ENCODE measurements at regions not wholly inside any gene's neighbourhood (a gene's known extent, or its start where the extent isn't known, plus 50 kb on each side); places are given as distances from the start of the nearest gene placed in this dataset.

GRCh38 chr13:30844548-30845296 lies 61.3 kb upstream of the MEDAG start:
- Histone ChIP-seq H3K9me3 (ENCODE audit: control insufficient read depth in 3 of 3, low read length in 3 of 3) (peaks cover 0 to 4% (median 0%) of the 10 kb centered on the region in 3 donors), H3K27me3 (ENCODE audit: control insufficient read depth in 3 of 3, insufficient read depth in 3 of 3, low read length in 3 of 3) (no peaks in the 10 kb centered on the region), H3K4me3 (ENCODE audit: low read length in 3 of 3) (no peak overlapping the region), H3K9ac (ENCODE audit: low read depth in 1 of 3, low read length in 3 of 3) (no peak overlapping the region), H3K4me1 (ENCODE audit: control insufficient read depth in 3 of 3, insufficient read depth in 3 of 3, low read length in 3 of 3) (peaks cover 0 to 5% (median 4%) of the 10 kb centered on the region in 3 donors), H3K27ac (ENCODE audit: low read depth, low read length) (no peak overlapping the region), H3K36me3 (ENCODE audit: control insufficient read depth in 3 of 3, insufficient read depth in 3 of 3, low read length in 3 of 3) (no peaks in the 10 kb centered on the region)

- no peak overlapping the region for H3K9ac ChIP-seq (ENCODE audit: low read depth in 1 of 3, low read length in 3 of 3)
- H3K4me1 ChIP-seq (ENCODE audit: control insufficient read depth in 3 of 3, insufficient read depth in 3 of 3, low read length in 3 of 3) = peaks cover 0 to 5% (median 4%) of the 10 kb centered on the region in 3 donors
- peaks cover 0 to 4% (median 0%) of the 10 kb centered on the region in 3 donors for H3K9me3 ChIP-seq (ENCODE audit: control insufficient read depth in 3 of 3, low read length in 3 of 3)
- no peak overlapping the region for H3K27ac ChIP-seq (ENCODE audit: low read depth, low read length)
- no peaks in the 10 kb centered on the region for H3K36me3 ChIP-seq (ENCODE audit: control insufficient read depth in 3 of 3, insufficient read depth in 3 of 3, low read length in 3 of 3)
- no peak overlapping the region for H3K4me3 ChIP-seq (ENCODE audit: low read length in 3 of 3)
- no peaks in the 10 kb centered on the region for H3K27me3 ChIP-seq (ENCODE audit: control insufficient read depth in 3 of 3, insufficient read depth in 3 of 3, low read length in 3 of 3)
These were observed 60.5 kb upstream of the MEDAG start for GRCh38 chr13:30845297-30846214.

- no peak overlapping the region for H3K9ac ChIP-seq (ENCODE audit: low read depth in 1 of 3, low read length in 3 of 3)
- no peak overlapping the region for H3K4me3 ChIP-seq (ENCODE audit: low read length in 3 of 3)
- H3K27me3 ChIP-seq (ENCODE audit: control insufficient read depth in 3 of 3, insufficient read depth in 3 of 3, low read length in 3 of 3) = no peaks in the 10 kb centered on the region
- H3K27ac ChIP-seq (ENCODE audit: low read depth, low read length) = no peak overlapping the region
- peaks cover 0 to 5% (median 4%) of the 10 kb centered on the region in 3 donors for H3K4me1 ChIP-seq (ENCODE audit: control insufficient read depth in 3 of 3, insufficient read depth in 3 of 3, low read length in 3 of 3)
- H3K36me3 ChIP-seq (ENCODE audit: control insufficient read depth in 3 of 3, insufficient read depth in 3 of 3, low read length in 3 of 3) = no peaks in the 10 kb centered on the region
- peaks cover 0 to 4% (median 0%) of the 10 kb centered on the region in 3 donors for H3K9me3 ChIP-seq (ENCODE audit: control insufficient read depth in 3 of 3, low read length in 3 of 3)
These were observed 59.8 kb upstream of the MEDAG start for GRCh38 chr13:30846311-30846710.

- H3K27ac ChIP-seq (ENCODE audit: low read depth, low read length) = no peak overlapping the region
- no peaks in the 10 kb centered on the region for H3K27me3 ChIP-seq (ENCODE audit: control insufficient read depth in 3 of 3, insufficient read depth in 3 of 3, low read length in 3 of 3)
- no peak overlapping the region for H3K9ac ChIP-seq (ENCODE audit: low read depth in 1 of 3, low read length in 3 of 3)
- no peak overlapping the region for H3K4me3 ChIP-seq (ENCODE audit: low read length in 3 of 3)
- H3K4me1 ChIP-seq (ENCODE audit: control insufficient read depth in 3 of 3, insufficient read depth in 3 of 3, low read length in 3 of 3) = peaks cover 0 to 5% (median 4%) of the 10 kb centered on the region in 3 donors
- peaks cover 0 to 4% (median 0%) of the 10 kb centered on the region in 3 donors for H3K9me3 ChIP-seq (ENCODE audit: control insufficient read depth in 3 of 3, low read length in 3 of 3)
- no peaks in the 10 kb centered on the region for H3K36me3 ChIP-seq (ENCODE audit: control insufficient read depth in 3 of 3, insufficient read depth in 3 of 3, low read length in 3 of 3)
These were observed 59.2 kb upstream of the MEDAG start for GRCh38 chr13:30846866-30847265.

- H3K4me3 ChIP-seq (ENCODE audit: low read length in 3 of 3) = peak overlapping the region in 1 of 3 donors; percentile 22
- H3K4me1 ChIP-seq (ENCODE audit: control insufficient read depth in 3 of 3, insufficient read depth in 3 of 3, low read length in 3 of 3) = peaks cover 0 to 5% (median 4%) of the 10 kb centered on the region in 3 donors
- peak overlapping the region; percentile 67 for H3K27ac ChIP-seq (ENCODE audit: low read depth, low read length)
- H3K27me3 ChIP-seq (ENCODE audit: control insufficient read depth in 3 of 3, insufficient read depth in 3 of 3, low read length in 3 of 3) = no peaks in the 10 kb centered on the region
- H3K36me3 ChIP-seq (ENCODE audit: control insufficient read depth in 3 of 3, insufficient read depth in 3 of 3, low read length in 3 of 3) = no peaks in the 10 kb centered on the region
- peaks cover 0 to 4% (median 0%) of the 10 kb centered on the region in 3 donors for H3K9me3 ChIP-seq (ENCODE audit: control insufficient read depth in 3 of 3, low read length in 3 of 3)
- no peak overlapping the region for H3K9ac ChIP-seq (ENCODE audit: low read depth in 1 of 3, low read length in 3 of 3)
These were observed 58.3 kb upstream of the MEDAG start for GRCh38 chr13:30847650-30848307.

- Histone ChIP-seq H3K36me3 (ENCODE audit: control insufficient read depth in 3 of 3, insufficient read depth in 3 of 3, low read length in 3 of 3) (no peaks in the 10 kb centered on the region), H3K4me1 (ENCODE audit: control insufficient read depth in 3 of 3, insufficient read depth in 3 of 3, low read length in 3 of 3) (peaks cover 0 to 5% (median 4%) of the 10 kb centered on the region in 3 donors), H3K27ac (ENCODE audit: low read depth, low read length) (no peak overlapping the region), H3K9ac (ENCODE audit: low read depth in 1 of 3, low read length in 3 of 3) (no peak overlapping the region), H3K4me3 (ENCODE audit: low read length in 3 of 3) (no peak overlapping the region), H3K9me3 (ENCODE audit: control insufficient read depth in 3 of 3, low read length in 3 of 3) (peaks cover 0 to 4% (median 0%) of the 10 kb centered on the region in 3 donors), H3K27me3 (ENCODE audit: control insufficient read depth in 3 of 3, insufficient read depth in 3 of 3, low read length in 3 of 3) (no peaks in the 10 kb centered on the region)
These were observed 57.6 kb upstream of the MEDAG start for GRCh38 chr13:30848332-30849027.

- Histone ChIP-seq H3K27ac (ENCODE audit: low read depth, low read length) (no peak overlapping the region), H3K4me3 (ENCODE audit: low read length in 3 of 3) (no peak overlapping the region), H3K9me3 (ENCODE audit: control insufficient read depth in 3 of 3, low read length in 3 of 3) (peaks cover 0 to 4% (median 0%) of the 10 kb centered on the region in 3 donors), H3K36me3 (ENCODE audit: control insufficient read depth in 3 of 3, insufficient read depth in 3 of 3, low read length in 3 of 3) (no peaks in the 10 kb centered on the region), H3K27me3 (ENCODE audit: control insufficient read depth in 3 of 3, insufficient read depth in 3 of 3, low read length in 3 of 3) (no peaks in the 10 kb centered on the region), H3K9ac (ENCODE audit: low read depth in 1 of 3, low read length in 3 of 3) (no peak overlapping the region), H3K4me1 (ENCODE audit: control insufficient read depth in 3 of 3, insufficient read depth in 3 of 3, low read length in 3 of 3) (peaks cover 0 to 5% (median 2%) of the 10 kb centered on the region in 3 donors)
These were observed 56.5 kb upstream of the MEDAG start for GRCh38 chr13:30849611-30850010.

- no peak overlapping the region for H3K27ac ChIP-seq (ENCODE audit: low read depth, low read length)
- no peaks in the 10 kb centered on the region for H3K36me3 ChIP-seq (ENCODE audit: control insufficient read depth in 3 of 3, insufficient read depth in 3 of 3, low read length in 3 of 3)
- H3K4me3 ChIP-seq (ENCODE audit: low read length in 3 of 3) = no peak overlapping the region
- peaks cover 0 to 5% (median 0%) of the 10 kb centered on the region in 3 donors for H3K4me1 ChIP-seq (ENCODE audit: control insufficient read depth in 3 of 3, insufficient read depth in 3 of 3, low read length in 3 of 3)
- H3K27me3 ChIP-seq (ENCODE audit: control insufficient read depth in 3 of 3, insufficient read depth in 3 of 3, low read length in 3 of 3) = no peaks in the 10 kb centered on the region
- peaks cover 0 to 4% (median 0%) of the 10 kb centered on the region in 3 donors for H3K9me3 ChIP-seq (ENCODE audit: control insufficient read depth in 3 of 3, low read length in 3 of 3)
- H3K9ac ChIP-seq (ENCODE audit: low read depth in 1 of 3, low read length in 3 of 3) = no peak overlapping the region
These were observed 55.7 kb upstream of the MEDAG start for GRCh38 chr13:30850204-30850866.

GRCh38 chr13:30850867-30851211 lies 55.2 kb upstream of the MEDAG start:
- no peak overlapping the region for H3K27ac ChIP-seq (ENCODE audit: low read depth, low read length)
- no peaks in the 10 kb centered on the region for H3K27me3 ChIP-seq (ENCODE audit: control insufficient read depth in 3 of 3, insufficient read depth in 3 of 3, low read length in 3 of 3)
- peaks cover 0 to 5% (median 0%) of the 10 kb centered on the region in 3 donors for H3K4me1 ChIP-seq (ENCODE audit: control insufficient read depth in 3 of 3, insufficient read depth in 3 of 3, low read length in 3 of 3)
- H3K9ac ChIP-seq (ENCODE audit: low read depth in 1 of 3, low read length in 3 of 3) = no peak overlapping the region
- no peaks in the 10 kb centered on the region for H3K36me3 ChIP-seq (ENCODE audit: control insufficient read depth in 3 of 3, insufficient read depth in 3 of 3, low read length in 3 of 3)
- H3K9me3 ChIP-seq (ENCODE audit: control insufficient read depth in 3 of 3, low read length in 3 of 3) = peaks cover 0 to 4% (median 0%) of the 10 kb centered on the region in 3 donors
- no peak overlapping the region for H3K4me3 ChIP-seq (ENCODE audit: low read length in 3 of 3)
